Skeletal muscle tissue (tissue), 3 donors: ENCODE measurements at regions not wholly inside any gene's neighbourhood (a gene's known extent, or its start where the extent isn't known, plus 50 kb on each side); places are given as distances from the start of the nearest gene placed in this dataset.

Source experiments
- H3K27ac ChIP-seq: one replicate; pipeline ENCODE4 v1.7.0; 2013; ENCODE audit warnings: mild to moderate bottlenecking, low read depth, low read length, inconsistent platforms
- H3K27me3 ChIP-seq, 3 donors: one replicate each; pipeline ENCODE4 v1.7.0; 2013; ENCODE audit warnings: low read length in 3 of 3; ENCODE audit not compliant: control insufficient read depth in 3 of 3, insufficient read depth in 3 of 3
- H3K36me3 ChIP-seq, 3 donors: one replicate each; pipeline ENCODE4 v1.7.0; 2013; ENCODE audit warnings: low read length in 3 of 3; ENCODE audit not compliant: control insufficient read depth in 3 of 3, insufficient read depth in 3 of 3
- H3K4me1 ChIP-seq, 3 donors: one replicate each; pipeline ENCODE4 v1.7.0; 2013; ENCODE audit warnings: low read length in 3 of 3, mild to moderate bottlenecking in 3 of 3; ENCODE audit not compliant: control insufficient read depth in 3 of 3, insufficient read depth in 3 of 3
- H3K4me3 ChIP-seq, 3 donors: one replicate each; pipeline ENCODE4 v1.7.0; 2013; ENCODE audit warnings: low read length in 3 of 3
- H3K9ac ChIP-seq, 3 donors: one replicate each; pipeline ENCODE4 v1.7.0; 2013; ENCODE audit warnings: low read length in 3 of 3, mild to moderate bottlenecking in 3 of 3, moderate library complexity in 2 of 3, low read depth in 1 of 3
- H3K9me3 ChIP-seq, 3 donors: one replicate each; pipeline ENCODE4 v1.7.0; 2013; ENCODE audit warnings: low read length in 3 of 3; ENCODE audit not compliant: control insufficient read depth in 3 of 3
- donor health status: Osteomylitis.

- Histone ChIP-seq H3K27ac (no peak overlapping the region), H3K4me1 (no peaks in the 10 kb centered on the region), H3K9ac (no peak overlapping the region), H3K9me3 (no peaks in the 10 kb centered on the region), H3K4me3 (no peak overlapping the region), H3K27me3 (no peaks in the 10 kb centered on the region), H3K36me3 (no peaks in the 10 kb centered on the region)
These were observed 401.6 kb downstream of the EPHA4 start for GRCh38 chr2:221170548-221170947.

DNA sequence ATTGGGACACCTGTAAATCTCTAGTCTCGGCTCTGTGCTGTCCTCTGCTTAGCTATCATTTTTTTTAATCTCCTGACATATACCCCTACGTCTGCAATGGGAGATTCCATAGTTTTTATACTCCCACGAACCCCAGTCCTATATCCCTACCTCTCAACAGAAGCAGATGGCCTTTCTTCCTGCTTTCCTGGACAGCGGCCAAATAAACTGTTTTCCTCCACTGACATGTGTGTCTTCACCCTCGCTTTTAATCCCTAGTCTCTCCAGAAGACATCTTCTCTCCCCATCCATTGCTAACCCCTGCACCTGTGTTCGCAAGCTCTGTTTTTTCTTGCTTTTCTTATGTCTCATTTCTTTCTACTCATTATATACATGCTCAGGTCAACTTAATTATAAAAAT lies 395.4 kb downstream of the EPHA4 start:
- H3K36me3 ChIP-seq, result no peaks in the 10 kb centered on the region
- H3K27ac ChIP-seq, result no peak overlapping the region
- no peak overlapping the region for H3K4me3 ChIP-seq
- no peaks in the 10 kb centered on the region for H3K27me3 ChIP-seq
- no peak overlapping the region for H3K9ac ChIP-seq
- H3K4me1 ChIP-seq, result no peaks in the 10 kb centered on the region
- H3K9me3 ChIP-seq, result no peaks in the 10 kb centered on the region

DNA sequence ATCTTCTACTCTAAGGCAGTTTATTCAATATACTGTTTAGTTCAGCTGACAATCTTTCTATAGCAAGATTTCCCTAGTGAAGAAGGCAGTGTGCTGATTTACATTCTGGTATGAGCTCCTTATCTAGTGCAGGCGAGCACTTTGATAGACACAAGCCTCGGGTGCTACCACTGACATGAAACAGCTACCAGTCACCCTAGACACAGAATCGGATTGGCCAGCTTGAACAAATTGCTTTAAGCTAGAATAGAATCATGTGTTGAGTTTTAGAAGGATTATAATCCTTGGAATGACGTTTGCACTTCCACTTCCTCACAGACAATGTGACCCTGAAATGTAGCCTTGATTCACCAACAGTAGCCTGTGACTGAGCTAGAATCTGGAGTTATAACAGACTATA lies 394.0 kb downstream of the EPHA4 start:
- H3K9me3 ChIP-seq, result no peaks in the 10 kb centered on the region
- H3K4me1 ChIP-seq, result no peaks in the 10 kb centered on the region
- no peaks in the 10 kb centered on the region for H3K36me3 ChIP-seq
- H3K27me3 ChIP-seq, result no peaks in the 10 kb centered on the region
- H3K9ac ChIP-seq, result no peak overlapping the region
- no peak overlapping the region for H3K4me3 ChIP-seq
- H3K27ac ChIP-seq, result no peak overlapping the region

DNA sequence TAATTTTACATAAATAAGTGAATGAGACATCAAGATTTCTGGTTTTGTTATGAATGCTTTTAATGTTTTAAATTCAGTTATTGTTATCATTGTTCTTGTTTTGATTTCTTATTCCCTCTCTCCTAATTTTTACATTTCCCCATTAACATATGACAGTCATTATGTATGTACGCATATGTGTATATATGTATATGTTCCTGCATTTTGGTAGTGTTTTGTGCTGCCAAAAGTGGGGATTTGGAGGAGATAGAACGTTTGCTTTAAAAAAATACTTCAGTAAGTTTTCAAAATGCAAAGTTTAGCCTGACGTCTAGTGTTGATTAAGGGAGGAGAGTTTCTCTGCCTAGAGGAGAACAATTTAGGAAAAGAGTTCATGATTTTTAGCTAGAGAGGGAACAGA lies 385.2 kb downstream of the EPHA4 start:
- Histone ChIP-seq H3K4me3 (no peak overlapping the region), H3K9me3 (no peaks in the 10 kb centered on the region), H3K27ac (no peak overlapping the region), H3K9ac (no peak overlapping the region), H3K27me3 (no peaks in the 10 kb centered on the region), H3K36me3 (no peaks in the 10 kb centered on the region), H3K4me1 (no peaks in the 10 kb centered on the region)

DNA sequence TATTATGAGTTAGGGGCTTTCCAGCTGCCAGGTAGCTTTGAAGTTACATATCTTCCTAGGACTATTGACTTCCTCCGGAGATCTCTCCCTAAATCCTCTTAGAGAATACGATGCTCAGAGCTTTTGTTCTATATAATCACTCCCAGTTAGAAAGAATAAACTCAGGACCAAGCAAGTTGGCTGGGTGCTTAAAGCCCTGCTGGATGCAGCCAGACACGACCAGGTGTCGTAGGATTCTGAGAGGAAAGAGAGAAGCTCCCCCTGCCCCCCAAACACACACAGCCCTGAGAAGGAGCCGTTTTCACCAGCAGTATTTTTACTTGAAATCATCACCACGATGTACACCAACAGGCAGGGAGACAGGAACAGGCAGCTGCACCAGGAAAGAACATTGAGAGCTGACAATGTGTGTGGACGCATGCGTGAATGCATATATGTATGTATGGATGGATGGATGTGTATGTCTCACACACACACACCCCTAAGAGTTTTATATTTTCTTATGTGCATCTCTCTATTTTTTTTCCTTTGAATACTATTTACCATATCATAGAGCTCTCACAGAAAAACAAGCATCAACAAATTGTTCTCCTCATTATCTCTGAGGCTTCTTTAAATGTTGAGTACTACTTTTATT lies 382.6 kb downstream of the EPHA4 start:
- no peaks in the 10 kb centered on the region for H3K9me3 ChIP-seq
- H3K27ac ChIP-seq, result no peak overlapping the region
- H3K9ac ChIP-seq, result no peak overlapping the region
- no peaks in the 10 kb centered on the region for H3K4me1 ChIP-seq
- H3K27me3 ChIP-seq, result no peaks in the 10 kb centered on the region
- H3K4me3 ChIP-seq, result no peak overlapping the region
- H3K36me3 ChIP-seq, result no peaks in the 10 kb centered on the region

GRCh38 chr2:221195829-221196228 lies 376.3 kb downstream of the EPHA4 start:
- H3K4me3 ChIP-seq, result no peak overlapping the region
- H3K27me3 ChIP-seq, result no peaks in the 10 kb centered on the region
- no peak overlapping the region for H3K27ac ChIP-seq
- no peaks in the 10 kb centered on the region for H3K9me3 ChIP-seq
- H3K36me3 ChIP-seq, result no peaks in the 10 kb centered on the region
- H3K4me1 ChIP-seq, result no peaks in the 10 kb centered on the region
- H3K9ac ChIP-seq, result no peak overlapping the region

DNA sequence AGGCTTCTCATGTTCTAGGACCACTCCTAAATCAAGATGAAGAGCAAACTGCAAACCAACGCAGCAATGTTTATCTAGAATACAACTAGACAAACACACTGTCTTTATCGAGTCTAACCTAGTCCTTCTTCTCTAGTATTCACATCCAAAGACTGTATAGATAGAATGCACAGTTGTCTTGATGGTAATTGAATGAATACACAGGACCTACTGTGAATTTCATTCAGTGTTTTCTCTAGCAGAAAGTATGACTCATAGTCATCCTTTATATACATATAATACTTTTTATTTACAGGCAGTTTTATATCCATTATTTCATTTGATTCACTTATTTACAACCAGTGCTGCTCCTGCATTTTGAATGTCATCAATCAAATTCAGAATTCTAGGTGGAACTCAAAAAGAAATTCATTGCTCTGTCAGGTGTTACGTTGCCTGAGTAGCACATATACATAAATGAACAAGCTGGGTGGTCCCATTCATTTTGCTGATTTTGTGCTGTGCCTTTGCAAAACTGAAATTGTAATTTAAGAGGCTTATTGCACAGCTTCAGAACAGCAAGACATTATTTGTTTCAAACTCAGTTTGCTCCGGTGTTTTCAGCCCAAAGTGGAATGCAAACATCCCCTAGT lies 374.8 kb downstream of the EPHA4 start:
- Histone ChIP-seq H3K4me3 (no peak overlapping the region), H3K9me3 (no peaks in the 10 kb centered on the region), H3K4me1 (no peaks in the 10 kb centered on the region), H3K36me3 (no peaks in the 10 kb centered on the region), H3K27ac (no peak overlapping the region), H3K27me3 (no peaks in the 10 kb centered on the region), H3K9ac (no peak overlapping the region)

- Histone ChIP-seq H3K4me3 (no peak overlapping the region), H3K27ac (no peak overlapping the region), H3K9ac (no peak overlapping the region), H3K4me1 (no peaks in the 10 kb centered on the region), H3K36me3 (no peaks in the 10 kb centered on the region), H3K27me3 (no peaks in the 10 kb centered on the region), H3K9me3 (no peaks in the 10 kb centered on the region)
These were observed 373.8 kb downstream of the EPHA4 start for GRCh38 chr2:221198309-221198708.

- Histone ChIP-seq H3K9ac (no peak overlapping the region), H3K27ac (no peak overlapping the region), H3K9me3 (no peaks in the 10 kb centered on the region), H3K36me3 (no peaks in the 10 kb centered on the region), H3K4me3 (no peak overlapping the region), H3K27me3 (no peaks in the 10 kb centered on the region), H3K4me1 (no peaks in the 10 kb centered on the region)
These were observed 371.8 kb downstream of the EPHA4 start for GRCh38 chr2:221200184-221200839.

DNA sequence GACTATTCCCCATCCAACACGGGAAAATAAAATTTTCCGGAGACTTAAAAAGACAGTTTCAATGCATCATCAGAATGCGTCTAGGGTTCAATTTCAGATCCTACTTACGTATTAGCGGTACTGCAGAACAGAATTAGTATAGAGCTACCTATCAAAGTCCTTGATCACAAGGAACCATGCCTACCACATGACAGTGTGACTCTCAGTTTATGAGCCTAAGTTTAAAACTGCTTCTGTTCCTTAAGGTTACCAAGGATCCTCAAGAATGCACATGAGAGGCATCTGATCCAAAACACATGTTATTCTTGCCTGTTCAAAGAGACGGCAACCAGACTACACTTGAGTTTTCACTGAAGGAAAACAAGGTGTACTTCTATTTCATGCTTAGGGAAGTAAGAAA lies 369.7 kb downstream of the EPHA4 start:
- Histone ChIP-seq H3K4me3 (no peak overlapping the region), H3K4me1 (no peaks in the 10 kb centered on the region), H3K27me3 (no peaks in the 10 kb centered on the region), H3K9ac (no peak overlapping the region), H3K27ac (no peak overlapping the region), H3K36me3 (no peaks in the 10 kb centered on the region), H3K9me3 (no peaks in the 10 kb centered on the region)
